ENCODE measurements at regions not wholly inside any gene's neighbourhood (a gene's known extent, or its start where the extent isn't known, plus 50 kb on each side); places are given as distances from the start of the nearest gene placed in this dataset.

GRCh38 chr2:14417551-14417950, 215.0 kb upstream of the LRATD1 start:
- intact Hi-C loops (cut with DNase I; ENCODE audit: low total_unique reads), result no loop called here
- Histone ChIP-seq H3K36me3 (ENCODE audit: low read depth, missing control alignments) (no peaks in the 10 kb centered on the region), H3K9me3 (no peaks in the 10 kb centered on the region), H3K4me3 (no peak overlapping the region), H3K27ac (no peak overlapping the region), H3K4me1 (no peaks in the 10 kb centered on the region), H3K27me3 (no peaks in the 10 kb centered on the region)
- 86 to 88% methylated on average over 4 of the region's 4 CpGs for WGBS, 2 donors
- TF ChIP-seq, protein P1, sequence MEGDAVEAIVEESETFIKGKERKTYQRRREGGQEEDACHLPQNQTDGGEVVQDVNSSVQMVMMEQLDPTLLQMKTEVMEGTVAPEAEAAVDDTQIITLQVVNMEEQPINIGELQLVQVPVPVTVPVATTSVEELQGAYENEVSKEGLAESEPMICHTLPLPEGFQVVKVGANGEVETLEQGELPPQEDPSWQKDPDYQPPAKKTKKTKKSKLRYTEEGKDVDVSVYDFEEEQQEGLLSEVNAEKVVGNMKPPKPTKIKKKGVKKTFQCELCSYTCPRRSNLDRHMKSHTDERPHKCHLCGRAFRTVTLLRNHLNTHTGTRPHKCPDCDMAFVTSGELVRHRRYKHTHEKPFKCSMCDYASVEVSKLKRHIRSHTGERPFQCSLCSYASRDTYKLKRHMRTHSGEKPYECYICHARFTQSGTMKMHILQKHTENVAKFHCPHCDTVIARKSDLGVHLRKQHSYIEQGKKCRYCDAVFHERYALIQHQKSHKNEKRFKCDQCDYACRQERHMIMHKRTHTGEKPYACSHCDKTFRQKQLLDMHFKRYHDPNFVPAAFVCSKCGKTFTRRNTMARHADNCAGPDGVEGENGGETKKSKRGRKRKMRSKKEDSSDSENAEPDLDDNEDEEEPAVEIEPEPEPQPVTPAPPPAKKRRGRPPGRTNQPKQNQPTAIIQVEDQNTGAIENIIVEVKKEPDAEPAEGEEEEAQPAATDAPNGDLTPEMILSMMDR (IDR thresholded peaks at IDR 0.05), result no peak
- no peak for TF ChIP-seq POLR2A (IDR thresholded peaks at IDR 0.05)
- DNase-seq, result no peak

GRCh38 chr2:14418115-14418514, 214.4 kb upstream of the LRATD1 start:
- Histone ChIP-seq H3K4me1 (no peaks in the 10 kb centered on the region), H3K27me3 (no peaks in the 10 kb centered on the region), H3K4me3 (no peak overlapping the region), H3K9me3 (no peaks in the 10 kb centered on the region), H3K27ac (no peak overlapping the region), H3K36me3 (ENCODE audit: low read depth, missing control alignments) (no peaks in the 10 kb centered on the region)
- DNase-seq, result no peak
- TF ChIP-seq, protein P1 (IDR thresholded peaks at IDR 0.05), result no peak
- intact Hi-C loops (cut with DNase I; ENCODE audit: low total_unique reads), result no loop called here

GRCh38 chr2:14420851-14421250, 211.7 kb upstream of the LRATD1 start:
- Histone ChIP-seq H3K4me1 (no peaks in the 10 kb centered on the region), H3K27me3 (no peaks in the 10 kb centered on the region), H3K4me3 (no peak overlapping the region), H3K27ac (no peak overlapping the region), H3K36me3 (ENCODE audit: low read depth, missing control alignments) (no peaks in the 10 kb centered on the region), H3K9me3 (no peaks in the 10 kb centered on the region)
- no peak for DNase-seq
- intact Hi-C loops (cut with DNase I; ENCODE audit: low total_unique reads), result no loop called here
- 83 to 85% methylated on average over 5 of the region's 5 CpGs for WGBS, 2 donors
- TF ChIP-seq, protein P1 (IDR thresholded peaks at IDR 0.05), result no peak
- TF ChIP-seq POLR2A (IDR thresholded peaks at IDR 0.05), result no peak

GRCh38 chr2:14422426-14422825, 210.1 kb upstream of the LRATD1 start:
- no peak for DNase-seq
- no peak overlapping the region for H3K4me3 ChIP-seq
- H3K36me3 ChIP-seq (ENCODE audit: low read depth, missing control alignments), result no peaks in the 10 kb centered on the region
- H3K27ac ChIP-seq, result no peak overlapping the region
- H3K27me3 ChIP-seq, result no peaks in the 10 kb centered on the region
- intact Hi-C loops (cut with DNase I; ENCODE audit: low total_unique reads), result no loop called here
- 91 to 94% methylated on average over 4 of the region's 4 CpGs for WGBS, 2 donors
- TF ChIP-seq, protein P1 (IDR thresholded peaks at IDR 0.05), result no peak
- no peaks in the 10 kb centered on the region for H3K4me1 ChIP-seq
- H3K9me3 ChIP-seq, result no peaks in the 10 kb centered on the region

- no peaks in the 10 kb centered on the region for H3K9me3 ChIP-seq
- no peak for DNase-seq
- H3K27ac ChIP-seq, result no peak overlapping the region
- no peaks in the 10 kb centered on the region for H3K36me3 ChIP-seq (ENCODE audit: low read depth, missing control alignments)
- intact Hi-C loops (cut with DNase I; ENCODE audit: low total_unique reads), result no loop called here
- H3K4me3 ChIP-seq, result no peak overlapping the region
- no peak for TF ChIP-seq POLR2A (IDR thresholded peaks at IDR 0.05)
- TF ChIP-seq, protein P1 (IDR thresholded peaks at IDR 0.05), result no peak
- 59 to 63% methylated on average over 2 of the region's 2 CpGs for WGBS, 2 donors
- no peaks in the 10 kb centered on the region for H3K4me1 ChIP-seq
- no peaks in the 10 kb centered on the region for H3K27me3 ChIP-seq
Observed at GRCh38 chr2:14423145-14423906, 209.2 kb upstream of the LRATD1 start.

Data from testis (tissue), 2 donors.